ENCODE measurements at regions not wholly inside any gene's neighbourhood (a gene's known extent, or its start where the extent isn't known, plus 50 kb on each side); places are given as distances from the start of the nearest gene placed in this dataset.
"Not testable (repeated sequence)": the region's sequence is repeated elsewhere in the genome, so short reads cannot be mapped to it uniquely, and the experiment has no call there.

DNA sequence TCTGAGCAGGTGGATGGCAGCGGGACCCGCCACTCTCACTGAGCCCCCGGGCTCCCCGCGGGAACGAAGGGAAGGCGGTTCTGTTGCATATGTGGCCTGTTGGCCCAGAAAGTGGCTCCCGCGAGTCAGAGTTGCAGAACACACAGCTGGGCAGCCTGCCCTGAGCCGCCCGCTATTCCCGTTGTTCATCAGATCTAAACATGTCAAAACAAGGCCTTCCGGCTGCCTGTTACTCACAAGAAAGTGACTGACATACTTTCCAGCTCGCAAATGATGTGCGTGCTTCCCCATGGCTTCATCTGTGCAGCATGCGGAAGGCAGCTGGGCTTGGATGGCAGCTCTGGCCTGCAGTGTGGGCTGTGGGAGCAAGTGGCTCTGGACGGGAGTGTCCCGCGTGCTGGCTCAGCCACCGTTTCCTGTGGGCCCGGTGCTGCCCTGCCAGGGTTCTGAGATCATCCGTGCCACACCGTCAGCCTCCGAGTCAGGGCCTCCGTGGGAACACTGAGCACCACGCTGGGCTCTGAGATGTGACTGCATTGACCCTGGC lies 227.3 kb downstream of the ERMARD start:
- DNase-seq (ENCODE audit: low read depth), result no peak

DNA sequence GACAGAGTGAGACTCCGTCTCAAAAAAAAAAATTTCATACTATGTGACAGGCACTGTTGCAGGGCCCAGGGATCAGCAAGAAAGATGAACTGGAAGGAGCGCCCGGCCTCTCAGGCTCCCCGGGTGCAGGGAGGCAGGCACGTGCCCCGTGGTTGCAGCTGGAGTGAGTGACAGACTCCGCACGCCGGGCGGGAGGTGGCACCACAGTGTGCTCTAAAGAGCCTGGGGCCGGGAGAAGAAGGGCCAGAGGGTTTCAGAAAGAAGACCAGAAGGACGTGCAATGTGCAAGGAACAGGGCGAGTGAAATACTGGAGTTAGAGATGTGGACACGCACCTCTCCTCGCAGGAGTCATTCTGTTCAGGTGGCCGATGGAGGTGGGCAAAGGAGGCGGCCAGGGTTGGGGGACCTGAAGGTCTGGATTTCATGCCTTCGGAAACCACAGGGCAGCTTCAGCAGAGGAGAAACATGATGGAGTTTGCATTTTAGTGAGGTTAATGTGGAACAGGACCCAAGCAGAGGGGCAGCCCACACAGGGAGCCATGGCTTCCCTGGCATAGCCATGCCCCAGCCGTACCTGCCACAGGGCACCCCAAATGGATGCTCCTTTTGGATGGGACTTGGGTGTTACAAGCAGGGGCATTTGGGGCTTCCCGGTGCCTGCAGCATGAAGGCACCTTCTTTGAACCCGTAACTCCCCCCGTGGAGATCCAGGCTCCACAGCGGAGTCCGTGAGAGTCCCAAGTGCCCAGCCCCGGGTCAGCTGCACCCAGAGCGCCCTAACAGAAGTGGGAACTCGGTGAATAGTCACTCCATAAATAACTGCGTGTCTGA lies 226.2 kb downstream of the ERMARD start:
- no peak for DNase-seq (ENCODE audit: low read depth)

DNA sequence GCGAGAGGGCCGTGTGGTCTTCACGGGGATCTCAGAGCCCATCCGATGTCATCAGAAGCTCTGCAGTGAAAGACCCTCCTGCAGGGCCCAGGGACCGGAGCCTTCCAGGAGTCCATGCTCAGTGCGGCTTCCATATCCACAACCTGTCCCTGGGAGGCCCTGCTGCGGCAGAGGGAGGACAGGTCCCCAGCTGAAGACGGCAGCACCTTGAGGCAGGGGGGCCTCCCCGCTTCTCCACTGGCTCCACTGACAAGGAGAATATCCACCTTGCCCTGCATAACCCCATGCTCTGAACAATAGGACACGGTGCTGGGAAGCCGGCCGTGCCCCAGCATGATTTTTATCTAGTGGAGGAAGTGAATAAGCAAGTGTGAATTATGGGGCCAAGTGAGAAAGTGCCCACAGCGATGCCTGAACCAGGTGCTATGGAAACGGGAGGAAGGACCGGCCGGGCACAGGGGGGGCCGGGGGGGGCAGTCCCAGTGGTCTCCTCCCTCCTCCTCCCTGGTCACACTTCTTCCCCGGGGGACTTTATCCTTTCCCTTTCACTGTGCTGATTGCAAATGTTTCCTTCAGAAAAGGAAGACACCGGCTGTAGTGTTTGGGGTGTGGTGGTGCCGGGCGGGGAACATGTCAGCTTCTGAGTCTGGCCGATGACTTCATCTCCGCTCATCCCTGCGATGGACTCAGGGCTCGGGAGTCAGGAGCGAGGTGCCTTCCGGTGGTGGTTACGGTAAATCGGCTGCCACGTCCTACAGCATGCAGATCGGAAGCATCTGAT lies 225.1 kb downstream of the ERMARD start:
- no peak for DNase-seq (ENCODE audit: low read depth)

DNA sequence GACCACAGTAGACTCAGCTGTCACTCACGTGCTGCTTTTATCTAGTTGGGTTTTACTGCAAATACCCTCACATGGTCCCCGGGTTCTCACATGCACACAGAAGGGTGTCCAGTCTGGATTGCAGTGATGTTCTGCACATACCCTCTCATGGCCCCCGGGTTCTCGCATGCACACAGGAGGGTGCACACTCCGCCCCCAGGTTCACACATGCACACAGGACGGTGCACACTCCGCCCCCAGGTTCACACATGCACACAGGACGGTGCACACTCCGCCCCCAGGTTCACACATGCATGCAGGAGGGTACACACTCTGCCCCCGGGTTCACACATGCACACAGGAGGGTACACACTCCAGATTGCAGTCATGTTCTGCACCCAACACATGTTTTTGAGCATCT lies 224.3 kb downstream of the ERMARD start:
- DNase-seq (ENCODE audit: low read depth), result no peak

DNA sequence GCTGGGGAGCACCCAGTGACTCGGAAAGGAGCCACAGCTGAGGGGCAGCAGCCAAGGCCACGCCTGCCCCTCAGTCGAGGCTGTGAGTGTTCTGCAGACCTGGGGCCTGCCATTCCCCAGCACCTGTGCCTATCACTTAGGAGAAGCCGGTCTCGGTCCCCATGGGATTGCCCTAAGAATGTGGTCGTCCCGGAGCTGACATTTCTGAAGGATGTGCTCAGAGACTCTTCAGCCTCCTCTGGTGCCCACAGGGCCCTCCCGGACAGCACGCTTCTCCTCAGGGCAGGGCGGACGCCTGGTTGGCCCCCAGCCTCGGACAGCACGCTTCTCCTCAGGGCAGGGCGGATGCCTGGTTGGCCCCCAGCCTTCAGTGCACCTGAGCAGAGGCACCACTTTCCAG lies 223.9 kb downstream of the ERMARD start:
- DNase-seq (ENCODE audit: low read depth), result no peak

DNA sequence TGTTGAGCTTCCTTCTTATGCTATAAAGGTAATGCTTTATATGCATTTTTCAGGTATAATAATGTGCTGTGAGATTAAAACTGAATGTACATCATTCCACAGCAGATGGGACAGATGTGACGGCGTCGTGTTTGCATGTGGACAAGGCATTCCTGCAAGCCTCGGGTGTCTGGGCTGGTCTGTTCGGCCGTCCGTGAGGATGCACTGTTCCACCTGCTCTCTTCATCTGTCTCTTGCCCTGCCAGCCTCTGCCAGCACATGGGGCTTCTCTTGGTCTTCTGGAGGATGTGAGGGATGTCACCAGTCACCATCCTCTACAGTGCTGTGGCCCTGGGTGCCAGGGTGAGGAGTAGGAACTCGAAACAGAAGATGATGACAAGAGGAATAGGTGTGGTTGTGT lies 223.2 kb downstream of the ERMARD start:
- DNase-seq (ENCODE audit: low read depth), result no peak

DNA sequence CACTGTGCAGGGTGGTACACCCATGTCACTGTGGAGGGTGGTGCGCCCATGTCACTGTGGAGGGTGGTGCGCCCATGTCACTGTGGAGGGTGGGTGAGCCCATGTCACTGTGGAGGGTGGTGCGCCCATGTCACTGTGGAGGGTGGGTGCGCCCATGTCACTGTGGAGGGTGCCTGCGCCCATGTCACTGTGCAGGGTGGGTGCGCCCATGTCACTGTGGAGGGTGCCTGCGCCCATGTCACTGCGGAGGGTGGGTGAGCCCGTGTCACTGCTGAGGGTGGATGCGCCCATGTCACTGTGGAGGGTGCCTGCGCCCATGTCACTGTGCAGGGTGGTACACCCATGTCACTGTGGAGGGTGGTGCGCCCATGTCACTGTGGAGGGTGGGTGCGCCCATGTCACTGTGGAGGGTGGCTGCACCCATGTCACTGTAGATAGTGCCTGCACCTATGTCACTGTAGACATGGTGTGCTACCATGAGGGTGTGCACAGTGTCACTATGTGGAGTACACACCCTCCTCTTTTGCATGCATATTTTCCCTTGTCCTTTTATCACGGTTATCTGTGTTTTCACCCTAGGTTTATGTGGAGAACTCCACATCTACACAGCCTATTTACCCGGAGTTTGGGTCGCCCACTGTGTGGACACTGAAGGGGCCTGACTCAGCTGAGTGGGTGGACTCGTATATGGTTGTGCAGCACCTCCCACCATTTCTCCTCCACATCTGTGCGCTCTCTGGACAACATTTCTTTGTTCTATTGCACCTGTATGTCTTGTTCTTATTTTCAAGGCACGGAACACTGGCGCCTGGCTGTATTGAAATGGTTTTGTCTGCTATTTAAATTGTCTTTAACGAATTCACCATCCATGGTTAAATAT lies 222.4 kb downstream of the ERMARD start:
- not testable (repeated sequence) for DNase-seq (ENCODE audit: low read depth)

DNA sequence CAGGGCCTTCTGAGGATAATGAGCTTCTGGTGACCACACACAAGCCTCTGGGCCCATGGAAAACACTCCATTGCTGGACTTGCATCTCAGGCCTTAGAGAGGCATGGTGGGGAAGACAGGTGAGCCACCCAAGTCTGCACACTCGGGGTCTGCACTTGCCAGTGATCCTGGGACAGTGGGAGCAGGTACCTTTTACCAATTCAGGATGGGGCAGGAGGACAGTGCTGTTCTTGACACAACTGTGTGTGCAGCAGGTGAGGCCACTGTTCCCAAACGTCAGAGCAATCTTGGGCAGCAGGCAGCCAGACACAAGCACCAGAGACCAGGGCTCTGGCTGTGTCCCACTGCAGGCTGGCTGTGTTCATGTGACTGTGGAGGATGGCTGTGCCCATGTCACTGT lies 221.3 kb downstream of the ERMARD start:
- no peak for DNase-seq (ENCODE audit: low read depth)

DNA sequence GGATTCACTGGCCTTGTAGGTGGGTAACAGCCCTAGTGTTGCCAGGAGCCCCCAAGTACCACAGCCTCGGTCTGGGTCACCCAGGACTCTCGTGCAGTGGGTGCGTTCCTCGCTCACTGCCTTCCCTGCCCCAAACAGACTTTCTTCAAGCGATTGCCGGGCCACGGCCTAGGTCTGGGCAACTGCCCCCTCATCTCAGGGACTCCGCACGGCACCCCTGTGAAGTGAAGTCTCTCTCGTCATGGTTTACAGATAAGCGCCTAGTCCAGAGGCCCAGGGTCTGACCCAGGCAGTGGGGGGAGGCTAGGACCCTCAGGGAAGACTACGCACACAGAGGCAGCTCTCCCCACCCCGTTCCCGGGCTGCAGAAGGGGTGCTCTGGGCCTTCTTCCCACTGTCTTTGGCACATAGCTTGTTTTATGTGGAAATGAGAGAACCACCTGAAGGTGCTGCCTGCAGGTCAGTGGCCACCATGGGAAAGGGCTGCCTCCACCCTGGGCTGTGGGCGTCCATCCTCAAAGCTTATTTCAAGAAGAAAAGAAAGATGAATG lies 220.8 kb downstream of the ERMARD start:
- DNase-seq (ENCODE audit: low read depth), result no peak

DNA sequence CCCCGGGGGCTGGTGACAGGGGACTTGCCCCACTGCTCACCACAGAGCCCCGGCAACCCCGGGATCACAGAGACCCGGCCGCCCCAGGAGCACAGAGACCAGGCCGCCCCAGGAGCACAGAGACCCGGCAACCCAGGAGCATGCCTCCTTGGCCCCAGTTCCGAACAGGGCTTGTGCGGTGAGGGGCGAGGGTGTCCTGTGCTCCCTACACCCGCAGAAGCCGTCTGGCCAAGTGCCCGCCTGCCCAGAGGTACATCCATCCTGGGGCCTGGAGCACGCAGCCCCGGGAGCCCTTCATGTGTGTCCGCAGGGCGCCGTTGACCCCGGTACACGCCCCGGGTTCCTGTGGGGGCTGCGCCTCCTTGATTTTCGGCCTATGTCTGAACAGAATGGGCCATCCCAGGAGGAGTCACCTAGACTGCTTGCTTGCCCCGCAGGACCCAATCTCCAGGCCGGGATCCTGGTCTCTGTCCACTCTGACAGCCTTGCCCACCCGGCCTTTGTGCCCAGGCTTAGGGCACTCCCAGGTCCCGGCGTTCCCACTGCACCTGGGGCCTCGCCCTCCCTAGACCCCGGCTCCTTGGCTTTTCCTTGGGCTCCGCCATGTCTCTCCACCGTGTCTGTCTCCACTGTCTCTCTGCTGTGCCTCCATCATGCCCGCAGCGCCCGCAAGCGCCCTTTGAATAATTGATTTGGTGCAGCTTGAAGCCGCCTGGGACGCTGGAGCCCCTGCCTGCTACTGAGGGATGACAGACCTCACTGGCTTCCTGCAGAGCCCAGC lies 219.8 kb downstream of the ERMARD start:
- DNase-seq (ENCODE audit: low read depth), result no peak

DNA sequence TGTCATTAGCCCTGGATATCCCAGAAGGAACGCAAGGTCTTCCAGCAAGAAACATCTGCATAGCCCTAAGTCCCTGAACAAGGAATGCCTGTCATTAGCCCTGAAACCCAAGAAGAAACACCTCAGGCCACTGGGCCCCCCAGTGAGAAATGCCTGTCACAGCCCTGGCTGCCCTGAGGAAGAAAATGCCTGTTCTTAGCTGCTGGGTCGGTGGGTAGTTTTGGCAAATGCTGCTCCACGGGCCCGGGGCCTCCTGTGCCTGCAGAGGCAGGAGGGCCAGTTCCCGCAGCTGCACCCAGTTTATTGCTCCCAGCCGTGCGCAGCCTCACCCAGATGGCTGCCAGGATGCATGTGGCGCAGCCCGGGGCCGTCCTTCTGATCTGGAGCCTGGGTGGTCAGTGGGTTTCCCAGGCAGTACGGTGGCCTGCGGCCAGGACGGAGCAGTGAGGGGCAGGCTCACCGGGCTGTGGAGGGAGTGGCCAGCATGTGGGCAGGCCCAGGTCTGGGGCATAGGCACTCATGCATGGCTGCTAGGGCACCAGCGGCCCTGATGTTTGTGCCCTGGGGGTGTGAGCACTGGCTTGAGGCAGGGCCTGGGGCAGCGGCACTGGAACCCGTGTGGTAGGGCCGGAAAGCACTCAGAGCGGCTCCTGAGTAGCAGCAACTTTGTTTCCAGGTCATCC lies 219.0 kb downstream of the ERMARD start:
- no peak for DNase-seq (ENCODE audit: low read depth)

DNA sequence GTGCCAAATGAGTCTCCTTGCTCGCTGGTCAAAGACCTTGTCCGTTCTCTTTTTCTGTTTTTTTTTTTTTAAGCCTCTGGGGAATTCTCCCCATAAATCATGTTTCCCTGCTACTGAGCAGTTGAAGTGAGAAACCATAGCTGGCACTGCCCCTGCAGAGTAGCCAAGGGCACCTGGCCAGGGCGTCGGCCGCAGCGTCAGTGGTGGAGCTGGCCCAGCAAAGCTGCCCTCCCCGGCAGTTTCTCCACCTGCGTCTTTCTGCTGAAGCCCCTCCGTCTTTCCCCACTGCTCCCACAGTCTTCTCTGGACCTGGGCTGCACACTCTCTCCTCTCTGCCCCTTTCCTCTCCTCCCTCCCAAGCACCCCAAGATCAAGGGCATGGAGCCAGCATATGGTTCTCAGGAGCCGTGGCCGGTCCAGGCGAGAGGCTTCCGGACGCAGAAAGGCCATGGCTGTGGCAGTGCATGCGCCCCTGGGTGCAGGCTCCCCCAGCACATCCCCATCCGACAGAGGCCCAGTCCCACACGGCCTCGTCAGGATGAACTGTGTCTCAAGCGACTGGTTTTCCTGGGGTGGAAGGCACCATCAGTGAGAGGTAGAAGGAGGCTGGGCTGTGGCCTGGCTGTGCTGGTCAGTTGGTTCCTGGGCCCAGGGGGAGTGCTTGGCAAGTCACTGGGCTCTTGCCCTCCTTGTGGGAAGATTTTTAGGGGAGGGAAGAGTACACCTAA lies 218.1 kb downstream of the ERMARD start:
- no peak for DNase-seq (ENCODE audit: low read depth)

DNA sequence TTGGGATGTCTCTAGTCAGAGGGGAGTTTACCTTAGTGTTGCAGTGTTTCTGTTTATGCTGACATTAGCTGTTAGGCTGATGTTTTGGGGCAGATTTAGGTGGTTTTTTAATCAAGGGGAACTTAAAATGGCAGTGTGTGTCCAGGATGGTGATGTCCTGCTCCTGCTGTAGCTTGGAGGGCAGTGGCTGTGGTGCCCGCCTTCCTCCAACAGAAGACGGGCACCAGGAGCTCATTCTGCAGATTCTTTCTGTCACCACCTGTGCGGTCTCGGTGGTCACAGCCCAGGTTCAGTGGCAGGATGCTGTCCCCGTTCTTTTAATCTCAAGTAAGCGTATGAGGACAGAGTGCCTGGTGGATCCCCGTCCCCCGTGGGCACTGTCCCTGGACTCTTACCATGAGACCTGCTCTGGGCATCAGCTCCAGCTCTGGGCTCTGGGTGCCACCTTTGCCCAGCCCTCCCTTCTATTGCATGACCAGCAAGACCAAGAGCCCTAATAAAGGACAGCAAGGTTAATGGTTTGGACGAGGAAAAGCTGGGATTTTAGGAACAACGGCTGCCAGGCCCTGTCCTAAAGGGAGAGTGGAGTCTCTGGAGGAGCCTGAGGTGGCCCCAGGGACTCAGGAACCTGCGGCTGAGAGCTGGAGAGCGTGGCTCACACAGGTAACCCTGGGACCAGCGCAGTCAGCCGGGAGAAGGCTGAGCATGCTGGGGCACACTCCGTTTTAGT lies 217.3 kb downstream of the ERMARD start:
- DNase-seq (ENCODE audit: low read depth), result no peak

DNA sequence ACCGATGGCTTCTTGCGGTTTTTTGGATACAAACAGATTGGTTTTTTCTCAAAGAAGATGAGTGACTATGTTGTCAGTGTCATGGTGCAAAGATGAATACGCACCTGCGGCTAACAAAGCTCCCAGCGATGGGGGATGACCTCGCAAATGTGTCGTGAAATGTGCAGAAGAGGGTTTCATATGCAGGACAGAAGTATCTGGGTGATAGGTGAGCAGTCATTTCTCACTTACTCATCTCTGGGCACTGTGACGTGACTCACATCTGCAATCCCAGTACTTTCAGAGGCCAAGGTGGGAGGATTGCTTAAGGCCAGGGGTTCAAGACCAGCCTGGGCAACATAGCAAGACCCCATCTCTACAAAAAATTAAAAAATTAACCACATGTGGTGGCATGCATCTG lies 216.3 kb downstream of the ERMARD start:
- DNase-seq (ENCODE audit: low read depth), result no peak

DNA sequence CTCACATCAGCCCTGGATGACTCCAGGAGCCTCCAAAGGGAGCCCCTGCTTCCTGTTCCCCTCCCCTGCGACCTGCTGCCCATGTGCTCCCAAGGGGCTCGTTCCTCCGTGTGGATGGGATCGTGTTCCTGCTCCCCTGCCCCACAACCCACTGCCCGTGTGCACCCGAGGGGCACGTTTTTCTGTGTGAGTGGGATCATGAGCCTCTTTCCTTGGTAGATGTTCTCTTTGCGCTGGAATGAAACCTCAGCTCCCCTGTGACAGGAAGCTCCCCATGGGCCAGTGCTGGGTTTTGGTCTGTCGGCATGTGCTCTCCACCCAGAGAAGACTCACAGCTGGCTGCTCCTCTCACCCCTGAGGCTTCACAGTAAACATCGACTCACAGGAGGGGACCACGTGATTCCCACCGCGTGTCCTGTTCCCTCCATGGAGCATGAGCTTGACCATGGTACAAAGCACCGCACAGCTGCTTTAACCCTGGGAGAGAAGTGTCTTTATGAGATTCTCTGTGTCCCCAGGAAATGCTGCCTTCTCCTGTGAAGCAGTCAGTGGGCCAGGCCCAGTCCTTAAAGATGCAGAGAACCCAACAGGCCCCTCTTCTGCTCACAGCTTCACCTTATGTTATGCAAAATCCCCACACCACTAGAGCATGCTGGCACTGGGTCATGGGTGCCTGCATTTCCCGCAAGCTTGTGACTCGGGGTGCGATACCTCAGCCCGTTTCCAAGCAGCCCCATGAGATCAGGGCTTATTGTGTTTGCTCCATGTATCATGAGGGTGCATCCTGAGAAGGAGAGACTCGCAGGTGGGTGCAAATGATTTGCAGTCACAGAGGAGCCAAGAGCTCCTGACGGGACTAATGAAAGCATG lies 215.1 kb downstream of the ERMARD start:
- no peak for DNase-seq (ENCODE audit: low read depth)

DNA sequence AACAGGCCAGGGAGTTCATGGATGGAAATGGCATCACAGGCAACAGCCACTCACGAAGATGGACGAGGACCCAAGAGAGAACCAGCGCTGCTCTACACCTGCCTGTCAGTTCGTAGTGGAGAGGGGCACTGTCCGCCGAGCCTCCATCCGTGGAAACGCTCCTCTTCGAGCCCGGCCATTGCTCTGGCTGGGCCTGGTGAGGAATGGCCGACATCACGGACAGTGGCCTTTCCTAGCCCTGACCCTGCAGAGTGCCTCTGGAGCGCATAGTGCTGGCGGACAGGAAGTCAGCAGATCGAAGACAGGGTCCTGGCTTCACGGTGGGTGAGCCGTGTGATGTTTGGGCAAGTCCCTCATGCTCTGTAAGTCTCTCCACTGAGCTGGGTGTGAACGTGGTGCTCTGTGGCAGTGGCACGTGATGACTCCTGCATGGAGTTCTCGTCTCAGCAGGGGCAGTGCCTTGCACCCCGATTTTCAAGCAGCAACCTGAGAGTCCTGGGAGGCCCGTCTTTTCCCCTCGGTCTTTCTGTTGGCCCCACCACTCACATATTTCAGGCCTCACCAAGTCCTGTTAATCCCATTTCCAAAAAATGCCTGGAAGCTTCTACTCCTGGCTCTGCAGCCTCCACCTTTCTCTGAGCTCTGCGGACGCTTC lies 214.4 kb downstream of the ERMARD start:
- DNase-seq (ENCODE audit: low read depth), result no peak

DNA sequence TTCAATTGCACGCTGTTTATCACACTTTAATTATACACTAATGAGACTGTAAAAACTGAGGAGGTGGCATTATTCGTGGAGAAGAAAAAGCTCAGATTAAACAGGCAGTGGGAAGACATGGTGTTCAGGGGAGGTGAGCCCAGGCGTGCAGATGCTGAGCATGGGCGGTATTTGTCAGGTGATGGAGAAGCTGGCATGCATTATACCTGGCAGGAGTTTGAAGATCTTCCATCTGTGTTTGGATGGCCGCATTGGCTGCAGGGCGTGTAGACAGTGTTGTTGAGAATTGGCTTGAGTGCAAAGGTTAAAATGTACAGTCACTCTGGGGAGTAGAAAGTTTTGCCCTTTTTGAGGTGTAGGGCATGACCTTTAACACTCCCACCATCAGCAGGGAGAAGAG lies 213.8 kb downstream of the ERMARD start:
- DNase-seq (ENCODE audit: low read depth), result no peak
